ENCODE measurements at regions not wholly inside any gene's neighbourhood (a gene's known extent, or its start where the extent isn't known, plus 50 kb on each side); places are given as distances from the start of the nearest gene placed in this dataset.
A peak's percentile ranks its signal among the peaks of the same experiment; 100 is the strongest.

DNA sequence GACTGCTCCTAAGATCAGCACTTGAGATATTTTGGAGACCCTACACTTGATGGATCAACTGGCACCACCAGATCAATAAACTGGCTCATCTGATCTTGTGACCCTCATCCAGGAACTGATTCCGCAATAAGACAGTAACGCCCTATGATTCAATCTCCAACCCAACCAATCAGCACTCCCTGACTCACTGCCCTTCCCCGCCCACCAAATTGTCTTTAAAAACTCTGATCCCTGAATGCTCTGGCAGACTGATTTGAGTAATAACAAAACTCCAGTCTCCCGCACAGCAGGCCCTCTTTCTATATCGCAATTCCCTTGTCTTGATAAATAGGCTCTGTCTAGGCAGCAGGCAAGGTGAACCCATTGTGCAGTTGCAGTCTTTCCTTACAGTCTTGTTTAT lies 677.0 kb downstream of the LRRC70 start:
- DNase-seq (ENCODE audit: low read depth) = peak; percentile 34
- TF ChIP-seq, protein P1, sequence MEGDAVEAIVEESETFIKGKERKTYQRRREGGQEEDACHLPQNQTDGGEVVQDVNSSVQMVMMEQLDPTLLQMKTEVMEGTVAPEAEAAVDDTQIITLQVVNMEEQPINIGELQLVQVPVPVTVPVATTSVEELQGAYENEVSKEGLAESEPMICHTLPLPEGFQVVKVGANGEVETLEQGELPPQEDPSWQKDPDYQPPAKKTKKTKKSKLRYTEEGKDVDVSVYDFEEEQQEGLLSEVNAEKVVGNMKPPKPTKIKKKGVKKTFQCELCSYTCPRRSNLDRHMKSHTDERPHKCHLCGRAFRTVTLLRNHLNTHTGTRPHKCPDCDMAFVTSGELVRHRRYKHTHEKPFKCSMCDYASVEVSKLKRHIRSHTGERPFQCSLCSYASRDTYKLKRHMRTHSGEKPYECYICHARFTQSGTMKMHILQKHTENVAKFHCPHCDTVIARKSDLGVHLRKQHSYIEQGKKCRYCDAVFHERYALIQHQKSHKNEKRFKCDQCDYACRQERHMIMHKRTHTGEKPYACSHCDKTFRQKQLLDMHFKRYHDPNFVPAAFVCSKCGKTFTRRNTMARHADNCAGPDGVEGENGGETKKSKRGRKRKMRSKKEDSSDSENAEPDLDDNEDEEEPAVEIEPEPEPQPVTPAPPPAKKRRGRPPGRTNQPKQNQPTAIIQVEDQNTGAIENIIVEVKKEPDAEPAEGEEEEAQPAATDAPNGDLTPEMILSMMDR (conservative IDR thresholded peaks at IDR 0.05; ENCODE audit: control insufficient read depth, insufficient read depth, low read depth, low read length) = no peak
- H3K4me3 ChIP-seq (ENCODE audit: control insufficient read depth, low read depth, low read length) = no peak overlapping the region

- TF ChIP-seq, protein P1 (conservative IDR thresholded peaks at IDR 0.05; ENCODE audit: control insufficient read depth, insufficient read depth, low read depth, low read length) = no peak
- H3K4me3 ChIP-seq (ENCODE audit: control insufficient read depth, low read depth, low read length) = no peak overlapping the region
- no peak for DNase-seq (ENCODE audit: low read depth)
Measured at GRCh38 chr5:63250939-63251338, 672.3 kb downstream of the LRRC70 start.

DNA sequence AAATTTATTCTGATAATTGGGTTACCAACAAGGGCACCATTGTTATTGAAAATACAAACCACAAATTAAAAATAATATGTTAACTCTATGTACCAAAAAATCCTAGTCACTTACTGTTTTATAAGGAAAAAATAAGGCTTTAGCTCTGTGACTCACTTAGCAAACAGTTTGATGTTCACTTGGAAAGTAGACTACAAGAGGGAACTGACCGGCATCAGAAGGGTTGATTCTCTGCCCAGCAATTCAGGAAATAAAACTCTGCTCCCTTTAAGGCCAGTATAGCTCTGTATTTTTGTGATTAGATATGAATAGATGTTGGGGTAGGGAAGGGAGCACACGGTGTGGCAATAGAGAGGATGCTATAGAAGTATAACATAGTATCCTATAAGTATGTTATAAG lies 671.3 kb downstream of the LRRC70 start:
- TF ChIP-seq, protein P1 (conservative IDR thresholded peaks at IDR 0.05; ENCODE audit: control insufficient read depth, insufficient read depth, low read depth, low read length) = no peak
- DNase-seq (ENCODE audit: low read depth) = peak; percentile 29
- no peak overlapping the region for H3K4me3 ChIP-seq (ENCODE audit: control insufficient read depth, low read depth, low read length)

DNA sequence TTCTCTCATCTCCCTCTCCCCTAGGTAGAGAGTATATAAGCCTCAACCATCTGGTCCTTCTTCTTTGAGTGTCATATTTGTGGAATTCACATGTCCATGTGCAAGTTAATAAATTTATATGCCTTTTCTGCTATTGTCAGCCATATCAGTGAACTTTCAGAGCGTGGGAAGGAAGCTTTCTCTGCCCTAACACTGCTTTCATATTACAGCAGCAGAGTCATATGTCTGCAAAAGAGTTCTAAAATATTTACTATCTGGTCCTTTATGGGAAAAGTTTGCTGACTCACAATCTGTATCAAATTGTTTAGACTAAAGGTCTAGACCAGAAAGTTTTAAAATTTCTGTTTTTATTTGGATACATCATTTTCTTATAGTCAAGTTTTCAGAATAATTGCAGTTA lies 669.0 kb downstream of the LRRC70 start:
- H3K4me3 ChIP-seq (ENCODE audit: control insufficient read depth, low read depth, low read length) = no peak overlapping the region
- TF ChIP-seq, protein P1 (conservative IDR thresholded peaks at IDR 0.05; ENCODE audit: control insufficient read depth, insufficient read depth, low read depth, low read length) = no peak
- peak; percentile 23 for DNase-seq (ENCODE audit: low read depth)

- peak; percentile 76 for DNase-seq (ENCODE audit: low read depth)
- H3K4me3 ChIP-seq (ENCODE audit: control insufficient read depth, low read depth, low read length) = no peak overlapping the region
- TF ChIP-seq, protein P1 (conservative IDR thresholded peaks at IDR 0.05; ENCODE audit: control insufficient read depth, insufficient read depth, low read depth, low read length) = no peak
Measured at GRCh38 chr5:63245271-63245670, 666.7 kb downstream of the LRRC70 start.

DNA sequence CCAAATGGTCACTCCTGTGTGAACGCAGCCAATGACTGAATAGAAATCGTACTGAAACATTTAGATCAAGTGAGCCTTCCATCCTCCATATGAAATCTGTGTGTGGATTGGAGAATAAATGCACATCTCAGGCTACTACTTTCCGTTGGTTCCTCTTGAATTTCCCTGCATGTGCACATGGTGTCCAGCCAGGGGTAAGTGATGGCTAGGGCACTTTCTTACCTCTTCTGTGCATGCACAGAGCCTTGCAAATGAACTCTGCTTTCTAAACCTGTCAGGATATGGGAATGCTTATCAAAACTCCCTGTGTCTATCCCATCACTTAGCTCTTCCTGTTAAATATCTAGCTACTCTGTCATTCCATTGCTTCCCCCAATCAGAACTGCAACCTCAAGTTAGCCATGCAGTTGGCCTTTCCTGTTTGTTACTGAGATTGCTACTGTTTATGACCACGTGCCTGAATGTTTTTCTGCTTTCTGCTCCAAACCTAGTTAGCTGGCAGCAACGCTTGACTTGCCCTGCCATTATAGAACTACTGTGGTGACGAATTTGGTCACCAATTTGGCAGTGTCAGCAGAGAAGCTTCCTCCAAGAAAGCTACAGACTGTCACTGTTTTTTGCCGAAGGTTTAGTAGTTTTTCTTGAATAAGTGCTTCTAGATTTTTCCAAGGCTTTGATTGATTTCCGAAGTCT lies 661.6 kb downstream of the LRRC70 start:
- DNase-seq (ENCODE audit: low read depth) = no peak
- no peak overlapping the region for H3K4me3 ChIP-seq (ENCODE audit: control insufficient read depth, low read depth, low read length)
- TF ChIP-seq, protein P1 (conservative IDR thresholded peaks at IDR 0.05; ENCODE audit: control insufficient read depth, insufficient read depth, low read depth, low read length) = no peak

All from fibroblast of mammary gland (primary cell).